Breast epithelium (tissue), 4 donors: ENCODE measurements at regions not wholly inside any gene's neighbourhood (a gene's known extent, or its start where the extent isn't known, plus 50 kb on each side); places are given as distances from the start of the nearest gene placed in this dataset.

Source experiments
- DNase-seq, 2 donors: peaks; one replicate each; pipeline ENCODE4 v3.0.0-alpha.2; 2019; ENCODE audit warnings: low spot score in 2 of 2
- H3K27ac ChIP-seq, 2 donors: fragments of 200-600 bp; sonication (generic) in 1 of 2; one replicate each; pipeline ENCODE4 v1.5.1; 2016 to 2019; ENCODE audit warnings: mild to moderate bottlenecking in 1 of 2
- H3K27me3 ChIP-seq, 2 donors: fragments of 200-600 bp; sonication (generic) in 1 of 2; one replicate each; pipeline versions ENCODE4 v1.5.1 to v1.6.0; 2017 to 2019; ENCODE audit warnings: control low read depth in 1 of 2, mild to moderate bottlenecking in 1 of 2
- H3K36me3 ChIP-seq: fragments of 200-600 bp; one replicate; pipeline ENCODE4 v1.5.1; 2019
- H3K4me1 ChIP-seq, 2 donors: fragments of 200-600 bp; sonication (generic); one replicate each; pipeline ENCODE4 v1.5.1; 2016 to 2019; ENCODE audit warnings: control low read depth in 1 of 2
- H3K4me3 ChIP-seq, 3 donors: fragments of 200-600 bp; sonication (generic); 1 replicate in 2 of 3; 2 replicates in 1 of 3; pipeline ENCODE4 v1.5.1; 2016 to 2019; ENCODE audit warnings: mild to moderate bottlenecking in 3 of 3, moderate library complexity in 2 of 3
- H3K9me3 ChIP-seq, 2 donors: fragments of 200-600 bp; sonication (generic) in 1 of 2; one replicate each; pipeline ENCODE4 v1.5.1; 2016 to 2019; ENCODE audit warnings: control low read depth in 1 of 2
- POLR2A ChIP-seq: fragments of 450-650 bp; IDR thresholded peaks from one replicate; pipeline ENCODE4 v1.6.1; 2016; ENCODE audit warnings: antibody characterized with exemption, mild to moderate bottlenecking, moderate library complexity
- POLR2AphosphoS5 ChIP-seq, 3 donors: sonication (generic); formaldehyde crosslinking; IDR thresholded peaks; one replicate each; pipeline ENCODE4 v1.6.1; 2017; ENCODE audit warnings: antibody characterized with exemption in 3 of 3
- intact Hi-C: fragments of 100-400 bp; cut with DNase I; formaldehyde crosslinking; loops from one replicate; pipeline ENCODE4 v1.15.1; 2023; ENCODE audit warnings: low total_unique reads
- TF ChIP-seq, protein P1 (sequence below), 3 donors: fragments of 450-650 bp; IDR thresholded peaks; one replicate each; pipeline ENCODE4 v1.5.1; 2016 to 2017; ENCODE audit warnings: antibody characterized with exemption in 3 of 3, mild to moderate bottlenecking in 3 of 3, moderate library complexity in 3 of 3

DNA sequence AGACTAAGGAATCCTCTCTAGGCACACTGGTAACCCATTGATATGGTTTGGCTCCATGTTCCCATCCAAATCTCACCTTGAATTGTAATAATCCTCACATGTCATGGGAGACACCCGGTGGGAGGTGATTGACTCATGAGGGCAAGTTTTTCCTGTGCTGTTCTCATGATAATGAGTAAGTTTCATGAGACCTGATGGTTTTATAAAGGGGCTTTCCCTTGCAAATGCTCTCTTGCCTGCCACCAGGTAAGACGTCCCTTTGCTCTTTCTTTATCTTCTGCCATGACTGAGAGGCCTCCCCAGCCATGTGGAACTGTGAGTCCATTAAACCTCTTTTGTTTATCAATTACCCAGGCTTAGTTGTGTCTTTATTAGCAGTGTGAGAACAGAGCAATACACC is 81.4 kb upstream of the GPC6 start:
- TF ChIP-seq, protein P1, sequence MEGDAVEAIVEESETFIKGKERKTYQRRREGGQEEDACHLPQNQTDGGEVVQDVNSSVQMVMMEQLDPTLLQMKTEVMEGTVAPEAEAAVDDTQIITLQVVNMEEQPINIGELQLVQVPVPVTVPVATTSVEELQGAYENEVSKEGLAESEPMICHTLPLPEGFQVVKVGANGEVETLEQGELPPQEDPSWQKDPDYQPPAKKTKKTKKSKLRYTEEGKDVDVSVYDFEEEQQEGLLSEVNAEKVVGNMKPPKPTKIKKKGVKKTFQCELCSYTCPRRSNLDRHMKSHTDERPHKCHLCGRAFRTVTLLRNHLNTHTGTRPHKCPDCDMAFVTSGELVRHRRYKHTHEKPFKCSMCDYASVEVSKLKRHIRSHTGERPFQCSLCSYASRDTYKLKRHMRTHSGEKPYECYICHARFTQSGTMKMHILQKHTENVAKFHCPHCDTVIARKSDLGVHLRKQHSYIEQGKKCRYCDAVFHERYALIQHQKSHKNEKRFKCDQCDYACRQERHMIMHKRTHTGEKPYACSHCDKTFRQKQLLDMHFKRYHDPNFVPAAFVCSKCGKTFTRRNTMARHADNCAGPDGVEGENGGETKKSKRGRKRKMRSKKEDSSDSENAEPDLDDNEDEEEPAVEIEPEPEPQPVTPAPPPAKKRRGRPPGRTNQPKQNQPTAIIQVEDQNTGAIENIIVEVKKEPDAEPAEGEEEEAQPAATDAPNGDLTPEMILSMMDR (IDR thresholded peaks at IDR 0.05): no peak
- no peak for TF ChIP-seq POLR2AphosphoS5 (IDR thresholded peaks at IDR 0.05)
- no peak for TF ChIP-seq POLR2A
- H3K4me3 ChIP-seq: no peak overlapping the region
- intact Hi-C loops: no loop called here
- H3K4me1 ChIP-seq: no peaks in the 10 kb centered on the region
- H3K36me3 ChIP-seq: no peaks in the 10 kb centered on the region
- no peaks in the 10 kb centered on the region for H3K9me3 ChIP-seq
- DNase-seq: no peak
- no peaks in the 10 kb centered on the region for H3K27me3 ChIP-seq
- no peak overlapping the region for H3K27ac ChIP-seq

DNA sequence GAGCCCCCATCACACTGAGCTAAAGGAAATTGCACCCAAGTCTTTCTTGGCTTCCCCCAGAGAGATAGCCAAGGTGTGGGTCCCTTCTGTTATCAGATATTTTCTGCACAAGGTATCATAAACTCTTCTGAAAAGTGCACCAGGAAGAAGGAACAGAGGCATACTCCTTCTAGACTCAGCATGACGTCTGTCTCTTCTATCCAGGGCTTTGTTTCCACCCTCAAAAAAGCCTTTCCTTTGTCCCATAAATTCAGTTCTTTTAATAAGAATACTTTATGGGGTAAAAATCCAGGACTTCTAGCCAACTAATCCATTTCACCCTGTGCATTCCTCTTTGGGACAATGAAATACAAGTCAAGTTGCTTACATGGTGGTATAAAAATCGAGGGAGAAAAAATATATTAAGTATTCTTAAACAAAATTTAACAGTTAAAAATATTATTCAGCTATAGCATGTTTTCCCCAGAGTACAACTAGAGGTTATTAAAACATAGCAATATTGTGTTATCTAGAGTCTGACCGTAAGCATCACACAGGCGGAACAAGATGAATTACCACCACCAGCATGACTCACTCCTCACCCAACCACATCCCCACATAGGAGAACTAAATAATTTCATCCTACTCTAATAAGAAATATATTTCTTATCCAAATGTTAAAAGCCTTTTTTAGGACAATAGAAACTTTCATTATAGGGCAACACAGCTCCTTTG is 79.9 kb upstream of the GPC6 start:
- Histone ChIP-seq H3K27ac (no peak overlapping the region), H3K9me3 (no peaks in the 10 kb centered on the region), H3K4me1 (no peaks in the 10 kb centered on the region), H3K36me3 (no peaks in the 10 kb centered on the region), H3K4me3 (no peak overlapping the region), H3K27me3 (no peaks in the 10 kb centered on the region)
- TF ChIP-seq POLR2A: no peak
- intact Hi-C loops: no loop called here
- no peak for DNase-seq

DNA sequence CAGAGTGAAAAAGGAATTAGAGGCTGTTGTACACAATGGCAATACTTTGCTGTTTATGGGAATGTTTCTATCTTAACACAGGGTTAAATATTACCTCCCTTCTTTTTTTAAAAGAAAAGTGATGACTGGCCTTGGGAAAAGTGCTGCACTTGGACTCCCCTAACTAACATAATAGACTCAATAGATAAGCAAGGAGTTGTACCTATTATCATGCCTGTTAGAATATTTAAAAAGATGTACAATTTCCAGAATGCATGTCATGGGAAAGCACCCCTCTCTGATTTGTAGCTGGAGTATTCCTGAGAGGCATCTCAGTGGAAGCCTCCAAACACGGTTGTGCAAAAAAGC is 79.3 kb upstream of the GPC6 start:
- Histone ChIP-seq H3K9me3 (no peaks in the 10 kb centered on the region), H3K4me1 (no peaks in the 10 kb centered on the region), H3K27me3 (no peaks in the 10 kb centered on the region), H3K27ac (no peak overlapping the region), H3K4me3 (no peak overlapping the region), H3K36me3 (no peaks in the 10 kb centered on the region)
- TF ChIP-seq POLR2A: no peak
- TF ChIP-seq POLR2AphosphoS5 (IDR thresholded peaks at IDR 0.05): no peak
- TF ChIP-seq, protein P1 (IDR thresholded peaks at IDR 0.05): no peak
- DNase-seq: no peak
- intact Hi-C loops: no loop called here

DNA sequence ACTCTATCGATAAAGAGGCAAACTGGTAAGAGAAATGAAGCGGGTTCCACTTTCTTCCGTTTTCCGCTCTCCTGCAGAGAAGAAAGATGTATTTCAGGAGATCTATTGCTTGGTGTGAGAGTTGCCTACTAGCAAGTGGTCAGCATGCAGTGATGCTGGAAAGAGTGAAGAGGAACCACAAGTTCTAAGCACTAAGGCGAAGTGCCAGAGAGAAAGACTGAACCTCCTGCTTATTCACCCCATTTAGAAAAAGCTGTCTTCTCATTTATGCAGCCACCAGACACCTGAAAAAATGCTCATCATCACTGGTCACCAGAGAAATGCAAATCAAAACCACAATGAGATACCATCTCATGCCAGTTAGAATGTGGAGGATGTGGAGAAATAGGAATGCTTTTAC is 78.7 kb upstream of the GPC6 start:
- intact Hi-C loops: no loop called here

DNA sequence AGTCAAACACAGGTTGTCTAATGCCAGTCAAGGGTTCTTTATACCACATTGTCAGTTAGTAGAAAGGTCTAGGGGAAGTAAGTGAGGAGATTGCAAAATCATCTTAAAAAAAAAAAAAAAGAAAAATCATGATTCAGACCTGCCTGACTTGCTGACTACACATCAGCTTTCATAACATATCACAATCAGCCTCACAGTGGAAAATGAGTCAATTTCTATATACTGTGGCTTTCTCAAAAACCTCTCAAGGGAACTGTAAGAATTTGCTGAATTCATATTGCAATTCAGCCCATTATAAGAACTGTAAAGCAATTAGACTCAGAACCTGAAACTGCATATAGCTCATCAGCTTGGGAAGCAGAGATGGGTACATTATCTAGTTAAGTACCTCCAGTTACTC is 75.3 kb upstream of the GPC6 start:
- Histone ChIP-seq H3K27me3 (no peaks in the 10 kb centered on the region), H3K36me3 (no peaks in the 10 kb centered on the region), H3K9me3 (no peaks in the 10 kb centered on the region), H3K4me3 (no peak overlapping the region), H3K4me1 (no peaks in the 10 kb centered on the region), H3K27ac (no peak overlapping the region)
- DNase-seq: no peak
- TF ChIP-seq POLR2AphosphoS5 (IDR thresholded peaks at IDR 0.05) (no peak), POLR2A (no peak)
- TF ChIP-seq, protein P1 (IDR thresholded peaks at IDR 0.05): no peak
- intact Hi-C loops: no loop called here

More for the DNA sequence above, 78.7 kb upstream of the GPC6 start:
- H3K4me3 ChIP-seq: no peak overlapping the region
- H3K9me3 ChIP-seq: no peaks in the 10 kb centered on the region
- no peaks in the 10 kb centered on the region for H3K27me3 ChIP-seq
- no peak for DNase-seq
- no peaks in the 10 kb centered on the region for H3K4me1 ChIP-seq
- H3K27ac ChIP-seq: no peak overlapping the region
- TF ChIP-seq POLR2AphosphoS5 (IDR thresholded peaks at IDR 0.05): no peak
- no peak for TF ChIP-seq POLR2A
- TF ChIP-seq, protein P1 (IDR thresholded peaks at IDR 0.05): no peak
- no peaks in the 10 kb centered on the region for H3K36me3 ChIP-seq

DNA sequence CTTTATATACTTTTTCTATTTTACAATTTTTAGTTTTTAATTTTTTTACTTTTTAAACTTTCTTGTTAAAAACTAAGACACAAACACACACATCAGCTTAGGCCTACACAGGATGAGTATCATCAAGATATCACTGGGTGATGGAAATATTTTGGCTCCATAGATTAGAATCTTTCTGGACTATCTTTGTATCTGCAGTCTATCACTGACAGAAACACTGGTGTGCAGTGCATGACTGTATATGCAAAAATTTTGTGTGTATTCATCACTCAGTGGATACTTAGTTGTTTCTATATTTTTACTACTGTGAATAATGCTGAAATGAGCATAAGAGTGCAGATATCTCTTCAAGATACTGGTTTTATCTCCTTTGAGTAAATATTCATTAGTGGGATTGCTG is 68.0 kb upstream of the GPC6 start:
- H3K27me3 ChIP-seq: no peaks in the 10 kb centered on the region
- H3K4me3 ChIP-seq: no peak overlapping the region
- H3K27ac ChIP-seq: no peak overlapping the region
- no peak for DNase-seq
- no peaks in the 10 kb centered on the region for H3K4me1 ChIP-seq
- intact Hi-C loops: no loop called here
- no peaks in the 10 kb centered on the region for H3K9me3 ChIP-seq
- H3K36me3 ChIP-seq: no peaks in the 10 kb centered on the region
- TF ChIP-seq POLR2A: no peak
